Endodermal cell (in vitro differentiated cells): ENCODE measurements at regions not wholly inside any gene's neighbourhood (a gene's known extent, or its start where the extent isn't known, plus 50 kb on each side); places are given as distances from the start of the nearest gene placed in this dataset.
"Not testable (repeated sequence)": the region's sequence is repeated elsewhere in the genome, so short reads cannot be mapped to it uniquely, and the experiment has no call there.

Experiments
- DNase-seq: peaks from one replicate; pipeline ENCODE4 v3.0.0-alpha.2; 2017
- H3K27ac ChIP-seq: 2 replicates; pipeline ENCODE4 v1.5.1; 2013; ENCODE audit warnings: mild to moderate bottlenecking, low read depth, low read length, moderate library complexity
- H3K27me3 ChIP-seq: 2 replicates; pipeline ENCODE4 v1.6.1; 2013; ENCODE audit warnings: mild to moderate bottlenecking, low read length, moderate library complexity; ENCODE audit not compliant: insufficient read depth, control insufficient read depth, poor library complexity, severe bottlenecking
- H3K36me3 ChIP-seq: 2 replicates; pipeline ENCODE4 v1.7.0; 2013; ENCODE audit warnings: mild to moderate bottlenecking, low read length, moderate library complexity; ENCODE audit not compliant: control insufficient read depth, insufficient read depth
- H3K4me1 ChIP-seq: one replicate; pipeline ENCODE4 v1.7.0; 2013; ENCODE audit warnings: low read length; ENCODE audit not compliant: control insufficient read depth, insufficient read depth
- H3K4me3 ChIP-seq: 2 replicates; pipeline ENCODE4 v1.5.1; 2013; ENCODE audit warnings: mild to moderate bottlenecking, low read length, moderate library complexity
- H3K9ac ChIP-seq: 2 replicates; pipeline ENCODE4 v1.6.1; 2013; ENCODE audit warnings: mild to moderate bottlenecking, low read length, moderate library complexity; ENCODE audit not compliant: poor library complexity, severe bottlenecking; ENCODE audit errors: extremely low read depth
- H3K9me3 ChIP-seq: 2 replicates; pipeline ENCODE4 v1.6.1; 2013; ENCODE audit warnings: mild to moderate bottlenecking, low read length, moderate library complexity; ENCODE audit not compliant: control insufficient read depth
- H3K27ac Mint-ChIP-seq: 2 replicates; pipeline ENCODE4 v1.8.0; 2020; ENCODE audit warnings: mixed read lengths
- H3K27me3 Mint-ChIP-seq: 2 replicates; pipeline ENCODE4 v1.8.0; 2021; ENCODE audit warnings: mild to moderate bottlenecking, mixed read lengths; ENCODE audit not compliant: insufficient read depth
- H3K36me3 Mint-ChIP-seq: 2 replicates; pipeline ENCODE4 v1.8.0; 2020; ENCODE audit warnings: low read depth, mixed read lengths
- H3K4me1 Mint-ChIP-seq: 2 replicates; pipeline ENCODE4 v1.8.0; 2020; ENCODE audit warnings: mixed read lengths
- H3K4me3 Mint-ChIP-seq: 2 replicates; pipeline ENCODE4 v1.8.0; 2020; ENCODE audit warnings: mild to moderate bottlenecking, moderate library complexity, mixed read lengths
- H3K9me3 Mint-ChIP-seq: 2 replicates; pipeline ENCODE4 v1.8.0; 2020; ENCODE audit warnings: mild to moderate bottlenecking, mixed read lengths
- WGBS, 2 experiments: methylation state at CpG; one replicate each; pipeline versions ENCODE4 v1.1.5 to v1.1.7; 2013; ENCODE audit warnings: missing lambda C conversion rate in 2 of 2, mixed read lengths in 1 of 2; ENCODE audit not compliant: insufficient coverage in 1 of 2, insufficient read length in 1 of 2; 5-methylcytosine and 5-hydroxymethylcytosine counted together
- TF ChIP-seq, protein P1 (sequence below): fragments of 200-600 bp; sonication (generic); conservative IDR thresholded peaks from 2 replicates; pipeline ENCODE4 v1.5.0; 2021; ENCODE audit warnings: antibody characterized with exemption, mild to moderate bottlenecking

- 93 to 95% methylated on average over 3 to 8 of the region's 9 CpGs for WGBS, 2 experiments
- peaks cover 13% of the 10 kb centered on the region for H3K27me3 Mint-ChIP-seq
- not testable (repeated sequence) for DNase-seq, H3K4me3 Mint-ChIP-seq, H3K27ac Mint-ChIP-seq, H3K36me3 Mint-ChIP-seq, H3K4me1 ChIP-seq, H3K36me3 ChIP-seq, H3K27me3 ChIP-seq, H3K9me3 Mint-ChIP-seq, H3K4me3 ChIP-seq, H3K9me3 ChIP-seq, H3K27ac ChIP-seq, H3K4me1 Mint-ChIP-seq, H3K9ac ChIP-seq
Measured at GRCh38 chr12:8384686-8385085, 71.1 kb upstream of the CLEC6A start.

- not testable (repeated sequence) for H3K36me3 Mint-ChIP-seq, H3K4me3 ChIP-seq, DNase-seq, H3K9me3 Mint-ChIP-seq, H3K27me3 ChIP-seq, H3K4me1 ChIP-seq, H3K27ac ChIP-seq, H3K4me3 Mint-ChIP-seq, H3K36me3 ChIP-seq, H3K4me1 Mint-ChIP-seq, H3K9me3 ChIP-seq, H3K9ac ChIP-seq, H3K27ac Mint-ChIP-seq
- 90 to 98% methylated on average over 1 to 11 of the region's 12 CpGs for WGBS, 2 experiments
- H3K27me3 Mint-ChIP-seq: peaks cover 15% of the 10 kb centered on the region
Measured at GRCh38 chr12:8385431-8385830, 70.3 kb upstream of the CLEC6A start.

- not testable (repeated sequence) for H3K36me3 ChIP-seq, H3K9me3 ChIP-seq, H3K9ac ChIP-seq, DNase-seq, H3K4me3 ChIP-seq, H3K4me3 Mint-ChIP-seq, H3K27ac ChIP-seq, H3K27me3 ChIP-seq, H3K4me1 Mint-ChIP-seq, H3K9me3 Mint-ChIP-seq, H3K27ac Mint-ChIP-seq, H3K36me3 Mint-ChIP-seq, H3K4me1 ChIP-seq
- 90% methylated on average over 2 of the region's 2 CpGs; no CpG with 5 or more reads in 1 of the 2 experiments for WGBS, 2 experiments
- H3K27me3 Mint-ChIP-seq: peaks cover 27% of the 10 kb centered on the region
Measured at GRCh38 chr12:8386661-8387060, 69.1 kb upstream of the CLEC6A start.

DNA sequence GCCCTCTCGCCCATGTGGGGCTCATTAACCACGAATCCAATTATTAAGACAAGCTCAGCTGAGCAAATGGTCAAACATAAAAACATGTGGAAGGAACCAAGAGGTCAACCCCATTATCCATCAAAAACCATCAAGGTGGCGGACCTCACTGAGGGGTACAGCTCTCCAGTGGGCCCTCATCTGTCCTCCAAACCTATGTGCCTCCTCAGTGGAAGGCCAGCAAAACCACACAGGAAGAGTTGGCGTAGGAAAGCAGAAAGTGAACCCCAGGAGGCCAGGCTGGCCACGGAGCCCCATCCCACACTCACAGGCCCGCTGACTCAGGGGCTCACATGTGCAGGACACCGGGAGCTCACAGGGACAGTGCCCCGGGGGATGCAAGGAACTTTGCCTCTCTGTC lies 66.5 kb upstream of the CLEC6A start:
- H3K4me1 ChIP-seq, H3K4me1 Mint-ChIP-seq, H3K36me3 Mint-ChIP-seq, H3K9me3 ChIP-seq, DNase-seq, H3K36me3 ChIP-seq, H3K27ac Mint-ChIP-seq, H3K27me3 ChIP-seq, H3K27ac ChIP-seq, H3K9me3 Mint-ChIP-seq, H3K9ac ChIP-seq: not testable (repeated sequence)
- peak overlapping the region; percentile 68 for H3K4me3 Mint-ChIP-seq
- 81 to 93% methylated on average over 3 to 6 of the region's 8 CpGs for WGBS, 2 experiments
- H3K27me3 Mint-ChIP-seq: peaks cover 38% of the 10 kb centered on the region
- H3K4me3 ChIP-seq: peak overlapping the region; percentile 45

DNA sequence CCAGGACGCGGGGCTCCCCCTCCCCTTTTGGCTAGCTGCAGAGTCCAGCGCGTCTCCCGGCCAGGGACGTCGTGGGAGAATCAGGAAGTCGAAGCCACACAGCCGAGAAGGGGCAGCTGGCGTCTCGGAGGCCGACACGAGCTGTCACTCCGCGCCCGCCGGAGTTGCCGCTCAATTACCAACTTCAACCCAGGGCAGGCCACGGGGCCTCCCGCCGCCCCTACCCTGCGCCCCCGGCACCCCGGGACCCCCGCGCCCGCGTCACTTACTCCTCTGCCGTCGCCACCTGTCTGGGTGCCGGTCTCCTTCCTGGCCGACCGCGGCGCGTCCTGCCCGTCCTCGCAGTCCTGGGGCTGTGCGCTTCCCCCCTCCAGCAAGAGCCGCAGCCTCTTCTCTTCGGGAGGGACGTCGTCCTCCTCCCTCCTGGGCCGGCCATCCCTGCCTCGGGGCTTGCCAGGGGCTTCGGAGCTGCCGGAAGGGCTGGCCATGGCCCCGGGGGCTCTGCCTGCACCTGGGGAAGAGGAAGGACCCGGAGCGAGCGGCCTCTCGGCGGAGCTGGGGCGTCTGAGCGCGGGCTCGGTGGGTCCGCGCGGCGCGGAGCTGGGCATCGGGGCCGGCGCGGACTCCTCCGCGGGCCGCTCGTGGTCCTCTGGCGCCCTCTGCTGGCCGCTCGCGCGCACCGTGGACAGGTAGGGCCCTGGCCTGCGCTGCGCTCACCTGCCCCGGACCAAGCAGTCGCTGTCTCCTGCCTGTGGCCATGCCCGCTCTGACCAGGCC lies 65.6 kb upstream of the CLEC6A start:
- H3K27ac ChIP-seq, H3K36me3 Mint-ChIP-seq, H3K9me3 Mint-ChIP-seq, H3K9ac ChIP-seq, H3K27me3 ChIP-seq, H3K27ac Mint-ChIP-seq, H3K9me3 ChIP-seq, H3K4me1 Mint-ChIP-seq, H3K36me3 ChIP-seq, H3K4me1 ChIP-seq: not testable (repeated sequence)
- H3K4me3 ChIP-seq: peak overlapping the region; percentile 45
- TF ChIP-seq, protein P1, sequence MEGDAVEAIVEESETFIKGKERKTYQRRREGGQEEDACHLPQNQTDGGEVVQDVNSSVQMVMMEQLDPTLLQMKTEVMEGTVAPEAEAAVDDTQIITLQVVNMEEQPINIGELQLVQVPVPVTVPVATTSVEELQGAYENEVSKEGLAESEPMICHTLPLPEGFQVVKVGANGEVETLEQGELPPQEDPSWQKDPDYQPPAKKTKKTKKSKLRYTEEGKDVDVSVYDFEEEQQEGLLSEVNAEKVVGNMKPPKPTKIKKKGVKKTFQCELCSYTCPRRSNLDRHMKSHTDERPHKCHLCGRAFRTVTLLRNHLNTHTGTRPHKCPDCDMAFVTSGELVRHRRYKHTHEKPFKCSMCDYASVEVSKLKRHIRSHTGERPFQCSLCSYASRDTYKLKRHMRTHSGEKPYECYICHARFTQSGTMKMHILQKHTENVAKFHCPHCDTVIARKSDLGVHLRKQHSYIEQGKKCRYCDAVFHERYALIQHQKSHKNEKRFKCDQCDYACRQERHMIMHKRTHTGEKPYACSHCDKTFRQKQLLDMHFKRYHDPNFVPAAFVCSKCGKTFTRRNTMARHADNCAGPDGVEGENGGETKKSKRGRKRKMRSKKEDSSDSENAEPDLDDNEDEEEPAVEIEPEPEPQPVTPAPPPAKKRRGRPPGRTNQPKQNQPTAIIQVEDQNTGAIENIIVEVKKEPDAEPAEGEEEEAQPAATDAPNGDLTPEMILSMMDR: peak; percentile 99
- Mint-ChIP-seq H3K27me3 (peaks cover 41% of the 10 kb centered on the region), H3K4me3 (peak overlapping the region; percentile 68)
- WGBS, 2 experiments: 4 to 5% methylated on average over 15 to 81 of the region's 81 CpGs
- DNase-seq: peak; percentile 99
